ENCODE measurements at regions not wholly inside any gene's neighbourhood (a gene's known extent, or its start where the extent isn't known, plus 50 kb on each side); places are given as distances from the start of the nearest gene placed in this dataset.

GRCh38 chr10:62992145-62992721, 140.9 kb upstream of the NRBF2 start:
- Histone ChIP-seq H3K9me1 (ENCODE audit: control insufficient read depth, extremely low read depth, insufficient read depth, low read length) (no peaks in the 10 kb centered on the region), H3K9ac (ENCODE audit: control insufficient read depth, extremely low read depth, insufficient read depth, low read length) (peak overlapping the region; percentile 47), H3K79me2 (ENCODE audit: control insufficient read depth, insufficient read depth, low read length) (no peaks in the 10 kb centered on the region), H3K4me1 (ENCODE audit: control insufficient read depth, extremely low read depth, insufficient read depth, low read length) (peaks cover 30% of the 10 kb centered on the region), H3K9me3 (ENCODE audit: control insufficient read depth, low read depth, low read length) (no peaks in the 10 kb centered on the region), H3K4me3 (ENCODE audit: control insufficient read depth in 2 of 3, extremely low read depth in 1 of 3, insufficient read depth in 2 of 3, low read depth in 1 of 3, low read length in 3 of 3) (peak overlapping the region in 2 of 3 experiments; percentile 39 to 46), H3K27ac (ENCODE audit: control insufficient read depth, insufficient read depth, low read length) (peak overlapping the region; percentile 79), H3K27me3 (ENCODE audit: control insufficient read depth, extremely low read depth, insufficient read depth, low read length) (no peaks in the 10 kb centered on the region), H4K20me1 (ENCODE audit: control insufficient read depth, extremely low read depth, insufficient read depth, low read length) (no peaks in the 10 kb centered on the region), H3K4me2 (ENCODE audit: control insufficient read depth, extremely low read depth, insufficient read depth, low read depth, low read length) (peak overlapping the region; percentile 81), H2AFZ (ENCODE audit: control insufficient read depth, low read length) (peak overlapping the region; percentile 57), H3K36me3 (ENCODE audit: control insufficient read depth in 2 of 2, extremely low read depth in 1 of 2, insufficient read depth in 2 of 2, low read length in 2 of 2) (no peaks in the 10 kb centered on the region)
- no peak for DNase-seq (ENCODE audit: low read depth, low spot score)
- dilution Hi-C loops (cut with MboI; ENCODE audit: extremely low pct_ligation_motif_present, low sequenced_read_pairs), result no loop called here
- FAIRE-seq, result peak; percentile 90
- TF ChIP-seq CTCF (optimal IDR thresholded peaks at IDR 0.05 in 1 of 3, IDR thresholded peaks at IDR 0.05 in 1 of 3, conservative IDR thresholded peaks at IDR 0.05 in 1 of 3; ENCODE audit: extremely low read depth in 1 of 3, insufficient read depth in 2 of 3, low read length in 3 of 3) (no peak), EZH2 (IDR thresholded peaks at IDR 0.05; ENCODE audit: low read length) (no peak)

- Histone ChIP-seq H3K9me1 (ENCODE audit: control insufficient read depth, extremely low read depth, insufficient read depth, low read length) (no peaks in the 10 kb centered on the region), H3K27me3 (ENCODE audit: control insufficient read depth, extremely low read depth, insufficient read depth, low read length) (no peaks in the 10 kb centered on the region), H3K9me3 (ENCODE audit: control insufficient read depth, low read depth, low read length) (no peaks in the 10 kb centered on the region), H2AFZ (ENCODE audit: control insufficient read depth, low read length) (no peak overlapping the region), H3K27ac (ENCODE audit: control insufficient read depth, insufficient read depth, low read length) (no peak overlapping the region), H3K4me2 (ENCODE audit: control insufficient read depth, extremely low read depth, insufficient read depth, low read depth, low read length) (no peak overlapping the region), H3K9ac (ENCODE audit: control insufficient read depth, extremely low read depth, insufficient read depth, low read length) (no peak overlapping the region), H3K4me3 (ENCODE audit: control insufficient read depth in 2 of 3, extremely low read depth in 1 of 3, insufficient read depth in 2 of 3, low read depth in 1 of 3, low read length in 3 of 3) (no peak overlapping the region), H3K36me3 (ENCODE audit: control insufficient read depth in 2 of 2, extremely low read depth in 1 of 2, insufficient read depth in 2 of 2, low read length in 2 of 2) (no peaks in the 10 kb centered on the region), H4K20me1 (ENCODE audit: control insufficient read depth, extremely low read depth, insufficient read depth, low read length) (no peaks in the 10 kb centered on the region), H3K4me1 (ENCODE audit: control insufficient read depth, extremely low read depth, insufficient read depth, low read length) (peaks cover 25% of the 10 kb centered on the region), H3K79me2 (ENCODE audit: control insufficient read depth, insufficient read depth, low read length) (no peaks in the 10 kb centered on the region)
- DNase-seq (ENCODE audit: low read depth, low spot score) (no peak), FAIRE-seq (peak; percentile 71)
- TF ChIP-seq CTCF (optimal IDR thresholded peaks at IDR 0.05 in 1 of 3, IDR thresholded peaks at IDR 0.05 in 1 of 3, conservative IDR thresholded peaks at IDR 0.05 in 1 of 3; ENCODE audit: extremely low read depth in 1 of 3, insufficient read depth in 2 of 3, low read length in 3 of 3) (no peak), EZH2 (IDR thresholded peaks at IDR 0.05; ENCODE audit: low read length) (no peak)
- dilution Hi-C loops (cut with MboI; ENCODE audit: extremely low pct_ligation_motif_present, low sequenced_read_pairs), result no loop called here
Measured at GRCh38 chr10:62990126-62990525, 143.0 kb upstream of the NRBF2 start.

Data from keratinocyte (primary cell).